Uterus (tissue), 3 donors: ENCODE measurements at regions not wholly inside any gene's neighbourhood (a gene's known extent, or its start where the extent isn't known, plus 50 kb on each side); places are given as distances from the start of the nearest gene placed in this dataset.
"Not testable (repeated sequence)": the region's sequence is repeated elsewhere in the genome, so short reads cannot be mapped to it uniquely, and the experiment has no call there.

Source experiments
- DNase-seq, 2 donors: peaks; one replicate each; pipeline ENCODE4 v3.0.0-alpha.2; 2019 to 2020
- H3K27ac ChIP-seq, 2 donors: fragments of 200-600 bp; sonication (generic); 1 replicate in 1 of 2; 2 replicates in 1 of 2; pipeline ENCODE4 v1.5.1; 2016 to 2018
- H3K27me3 ChIP-seq, 2 donors: fragments of 200-600 bp; sonication (generic); one replicate each; pipeline ENCODE4 v1.5.1; 2018 to 2019; ENCODE audit warnings: control low read depth in 1 of 2
- H3K36me3 ChIP-seq, 2 donors: fragments of 200-600 bp; sonication (generic); one replicate each; pipeline ENCODE4 v1.5.1; 2019; ENCODE audit warnings: control low read depth in 1 of 2
- H3K4me1 ChIP-seq, 2 donors: fragments of 200-600 bp; sonication (generic); one replicate each; pipeline ENCODE4 v1.5.1; 2018 to 2019; ENCODE audit warnings: control low read depth in 1 of 2
- H3K4me3 ChIP-seq, 2 donors: fragments of 200-600 bp; sonication (generic); 1 replicate in 1 of 2; 2 replicates in 1 of 2; pipeline ENCODE4 v1.5.1; 2018 to 2019; ENCODE audit warnings: mild to moderate bottlenecking in 1 of 2
- H3K9me3 ChIP-seq, 2 donors: fragments of 200-600 bp; sonication (generic); one replicate each; pipeline ENCODE4 v1.5.1; 2019; ENCODE audit warnings: control low read depth in 1 of 2
- CTCF ChIP-seq, 4 experiments: fragments of 200-600 bp in 2 of 4; fragments of 450-650 bp in 2 of 4; sonication (generic) in 2 of 4; IDR thresholded peaks; one replicate each; pipeline ENCODE4 v1.5.1; 2016 to 2019; ENCODE audit warnings: antibody characterized with exemption in 4 of 4, mild to moderate bottlenecking in 2 of 4, moderate library complexity in 1 of 4
- POLR2A ChIP-seq, 2 donors: fragments of 450-650 bp; IDR thresholded peaks; one replicate each; pipeline ENCODE4 v1.6.1; 2016; ENCODE audit warnings: antibody characterized with exemption in 2 of 2, mild to moderate bottlenecking in 1 of 2, moderate library complexity in 1 of 2
- intact Hi-C: fragments of 100-400 bp; cut with DNase I; formaldehyde crosslinking; loops from one replicate; pipeline ENCODE4 v1.15.1; 2023; ENCODE audit warnings: low total_unique reads
- donor health status: DM: yes; HTN: yes; CAD: no.

- TF ChIP-seq CTCF (IDR thresholded peaks at IDR 0.05) (no peak), POLR2A (IDR thresholded peaks at IDR 0.05) (no peak)
- H3K4me3 ChIP-seq: no peak overlapping the region
- intact Hi-C loops: no loop called here
Measured at GRCh38 chr16:86347916-86348555, 162.3 kb upstream of the FOXF1 start.

DNA sequence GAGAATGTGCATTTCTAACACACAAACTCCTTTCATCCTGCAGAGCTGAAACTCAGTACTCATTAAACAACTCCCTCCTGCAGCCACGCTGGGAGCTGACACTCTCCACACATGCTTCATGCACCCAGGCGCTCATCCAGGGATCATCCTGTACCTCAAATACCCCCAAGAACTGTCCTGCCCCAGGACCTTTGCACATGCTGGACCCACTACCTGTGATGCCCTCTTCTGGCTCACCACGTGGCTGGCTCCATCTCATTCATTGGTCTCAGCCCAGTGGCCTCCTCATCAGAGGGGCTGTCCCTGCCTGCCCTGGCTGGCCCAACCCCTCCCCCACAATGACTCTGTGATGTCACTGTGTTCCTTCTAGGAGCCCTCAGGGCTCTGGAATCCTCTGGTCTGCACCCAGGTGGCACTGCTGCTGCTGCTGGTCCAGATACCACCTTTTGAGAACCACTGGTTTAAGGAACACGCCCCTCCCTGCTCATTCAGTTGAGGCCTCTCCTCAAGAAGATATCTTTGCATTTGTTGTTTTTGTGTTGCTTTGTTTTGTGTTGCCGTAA is 160.9 kb upstream of the FOXF1 start:
- Histone ChIP-seq H3K27me3 (no peaks in the 10 kb centered on the region), H3K4me3 (no peak overlapping the region), H3K27ac (no peak overlapping the region), H3K4me1 (no peaks in the 10 kb centered on the region), H3K9me3 (no peaks in the 10 kb centered on the region), H3K36me3 (no peaks in the 10 kb centered on the region)
- DNase-seq: no peak
- intact Hi-C loops: no loop called here
- TF ChIP-seq POLR2A (IDR thresholded peaks at IDR 0.05) (no peak), CTCF (IDR thresholded peaks at IDR 0.05) (no peak)

More at GRCh38 chr16:86347916-86348555, 162.3 kb upstream of the FOXF1 start:
- Histone ChIP-seq H3K27me3 (no peaks in the 10 kb centered on the region), H3K9me3 (no peaks in the 10 kb centered on the region), H3K27ac (no peak overlapping the region), H3K36me3 (no peaks in the 10 kb centered on the region), H3K4me1 (peaks cover 0 to 10% of the 10 kb centered on the region in 2 donors)
- no peak for DNase-seq

GRCh38 chr16:86350289-86350688 is 160.0 kb upstream of the FOXF1 start:
- H3K27ac ChIP-seq: no peak overlapping the region
- H3K9me3 ChIP-seq: no peaks in the 10 kb centered on the region
- H3K36me3 ChIP-seq: no peaks in the 10 kb centered on the region
- no peak overlapping the region for H3K4me3 ChIP-seq
- intact Hi-C loops: no loop called here
- no peaks in the 10 kb centered on the region for H3K4me1 ChIP-seq
- H3K27me3 ChIP-seq: no peaks in the 10 kb centered on the region
- no peak for DNase-seq
- no peak for TF ChIP-seq CTCF (IDR thresholded peaks at IDR 0.05)
- TF ChIP-seq POLR2A (IDR thresholded peaks at IDR 0.05): no peak

DNA sequence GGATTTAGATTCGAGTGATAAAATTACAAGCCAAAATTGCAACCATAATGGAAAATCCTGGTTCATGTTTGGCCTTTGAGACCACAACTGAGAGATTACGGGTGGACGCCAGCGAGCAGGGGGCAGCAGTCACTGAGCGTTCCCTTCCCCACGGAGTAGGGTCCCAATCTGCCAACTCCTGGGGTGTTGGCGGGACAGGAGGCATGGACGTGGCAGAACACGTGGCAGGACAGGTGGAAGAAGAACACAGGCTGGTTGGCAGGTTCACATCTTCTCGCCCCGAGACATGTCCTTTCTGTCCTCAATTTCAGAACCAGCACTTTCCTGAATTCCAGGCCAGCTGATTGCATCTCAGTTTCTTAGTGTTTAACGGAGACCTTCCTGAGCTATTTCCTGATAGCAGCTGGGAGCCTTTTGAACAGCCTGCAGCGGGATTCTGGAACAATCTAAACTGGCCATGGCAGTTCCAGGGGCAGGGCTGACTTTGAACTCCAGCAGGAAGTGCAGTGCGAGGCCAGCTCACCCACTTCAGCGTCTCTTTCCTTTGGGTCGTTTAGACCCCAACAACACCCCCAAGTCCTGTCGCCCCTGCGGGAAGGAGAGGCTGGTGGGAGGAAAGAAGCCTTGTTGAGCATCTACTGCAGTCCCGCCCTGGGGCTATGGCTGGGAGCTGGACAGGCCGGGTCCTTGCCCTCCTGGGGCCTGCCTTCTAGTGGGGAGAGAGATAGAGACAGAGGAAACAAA is 159.1 kb upstream of the FOXF1 start:
- no peaks in the 10 kb centered on the region for H3K27me3 ChIP-seq
- DNase-seq: no peak
- H3K36me3 ChIP-seq: no peaks in the 10 kb centered on the region
- intact Hi-C loops: no loop called here
- no peaks in the 10 kb centered on the region for H3K9me3 ChIP-seq
- H3K4me3 ChIP-seq: no peak overlapping the region
- no peaks in the 10 kb centered on the region for H3K4me1 ChIP-seq
- TF ChIP-seq POLR2A (IDR thresholded peaks at IDR 0.05): no peak
- H3K27ac ChIP-seq: no peak overlapping the region

DNA sequence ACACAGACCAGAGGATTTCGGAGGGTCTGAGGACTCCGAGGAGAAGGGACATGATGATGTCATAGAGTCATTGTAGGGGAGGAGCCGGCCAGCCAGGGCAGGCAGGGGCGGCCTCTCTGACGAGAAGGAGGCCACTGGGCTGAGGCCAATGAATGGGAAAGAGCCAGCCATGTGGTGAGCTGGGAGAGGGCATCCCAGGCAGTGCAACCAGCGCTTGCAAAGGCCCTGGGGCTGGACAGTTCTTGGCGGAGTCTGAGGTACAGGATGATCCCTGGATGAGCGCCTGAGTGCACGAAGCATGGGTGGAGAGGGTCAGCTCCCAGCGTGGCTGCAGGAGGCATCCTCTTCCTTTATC is 158.6 kb upstream of the FOXF1 start:
- H3K27ac ChIP-seq, H3K27me3 ChIP-seq, intact Hi-C loops, H3K4me1 ChIP-seq, H3K4me3 ChIP-seq, DNase-seq, H3K36me3 ChIP-seq, H3K9me3 ChIP-seq: not testable (repeated sequence)

DNA sequence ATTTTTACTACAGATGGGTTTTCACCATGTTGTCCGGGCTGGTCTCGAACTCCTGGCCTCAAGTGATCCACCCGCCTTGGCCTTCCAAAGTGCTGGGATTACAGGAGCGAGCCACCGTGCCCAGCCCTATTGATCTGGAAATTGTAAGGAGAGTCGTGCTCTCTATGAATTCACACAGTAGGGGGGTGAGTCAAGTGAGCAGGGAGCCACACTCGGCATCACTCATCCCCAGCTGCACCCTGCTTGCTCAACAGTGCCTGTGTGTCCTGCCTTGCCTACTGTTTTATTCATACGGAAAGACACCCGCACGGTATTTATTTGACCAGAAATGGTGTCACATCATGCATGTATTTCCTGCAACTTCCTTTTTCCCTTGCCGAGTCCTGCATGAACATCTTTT is 157.2 kb upstream of the FOXF1 start:
- H3K27me3 ChIP-seq: no peaks in the 10 kb centered on the region
- H3K4me3 ChIP-seq: no peak overlapping the region
- no peaks in the 10 kb centered on the region for H3K4me1 ChIP-seq
- no peak for TF ChIP-seq POLR2A (IDR thresholded peaks at IDR 0.05)
- no peak for TF ChIP-seq CTCF (IDR thresholded peaks at IDR 0.05)
- intact Hi-C loops: no loop called here
- H3K27ac ChIP-seq: no peak overlapping the region
- no peaks in the 10 kb centered on the region for H3K36me3 ChIP-seq
- H3K9me3 ChIP-seq: no peaks in the 10 kb centered on the region
- no peak for DNase-seq
